ENCODE measurements at regions not wholly inside any gene's neighbourhood (a gene's known extent, or its start where the extent isn't known, plus 50 kb on each side); places are given as distances from the start of the nearest gene placed in this dataset.

GRCh38 chr15:95608371-95608770 lies 722.1 kb upstream of the NR2F2 start:
- no peaks in the 10 kb centered on the region for H3K36me3 ChIP-seq (ENCODE audit: control insufficient read depth, insufficient read depth, low read length)
- no peak for FAIRE-seq
- no peaks in the 10 kb centered on the region for H3K27me3 ChIP-seq (ENCODE audit: control insufficient read depth, insufficient read depth, low read length)
- no peak overlapping the region for H3K4me3 ChIP-seq (ENCODE audit: low read depth, low read length)
- no peak for DNase-seq (ENCODE audit: low read depth)
- no peak for TF ChIP-seq CTCF (IDR thresholded peaks at IDR 0.05; ENCODE audit: insufficient read depth, low read length, severe bottlenecking)

- Histone ChIP-seq H3K27me3 (ENCODE audit: control insufficient read depth, insufficient read depth, low read length) (no peaks in the 10 kb centered on the region), H3K4me3 (ENCODE audit: low read depth, low read length) (no peak overlapping the region), H3K36me3 (ENCODE audit: control insufficient read depth, insufficient read depth, low read length) (no peaks in the 10 kb centered on the region)
- FAIRE-seq (no peak), DNase-seq (ENCODE audit: low read depth) (no peak)
- no peak for TF ChIP-seq CTCF (IDR thresholded peaks at IDR 0.05; ENCODE audit: insufficient read depth, low read length, severe bottlenecking)
These were observed 721.4 kb upstream of the NR2F2 start for GRCh38 chr15:95609096-95609495.

GRCh38 chr15:95610945-95611344 lies 719.6 kb upstream of the NR2F2 start:
- TF ChIP-seq CTCF (IDR thresholded peaks at IDR 0.05; ENCODE audit: insufficient read depth, low read length, severe bottlenecking) = no peak
- FAIRE-seq = no peak
- no peak overlapping the region for H3K4me3 ChIP-seq (ENCODE audit: low read depth, low read length)
- no peaks in the 10 kb centered on the region for H3K36me3 ChIP-seq (ENCODE audit: control insufficient read depth, insufficient read depth, low read length)
- no peak for DNase-seq (ENCODE audit: low read depth)
- H3K27me3 ChIP-seq (ENCODE audit: control insufficient read depth, insufficient read depth, low read length) = no peaks in the 10 kb centered on the region

GRCh38 chr15:95615436-95615835 lies 715.1 kb upstream of the NR2F2 start:
- no peak overlapping the region for H3K4me3 ChIP-seq (ENCODE audit: low read depth, low read length)
- no peaks in the 10 kb centered on the region for H3K27me3 ChIP-seq (ENCODE audit: control insufficient read depth, insufficient read depth, low read length)
- FAIRE-seq (no peak), DNase-seq (ENCODE audit: low read depth) (no peak)
- no peaks in the 10 kb centered on the region for H3K36me3 ChIP-seq (ENCODE audit: control insufficient read depth, insufficient read depth, low read length)
- no peak for TF ChIP-seq CTCF (IDR thresholded peaks at IDR 0.05; ENCODE audit: insufficient read depth, low read length, severe bottlenecking)

GRCh38 chr15:95616306-95616705 lies 714.2 kb upstream of the NR2F2 start:
- H3K4me3 ChIP-seq (ENCODE audit: low read depth, low read length) = no peak overlapping the region
- no peaks in the 10 kb centered on the region for H3K27me3 ChIP-seq (ENCODE audit: control insufficient read depth, insufficient read depth, low read length)
- no peak for TF ChIP-seq CTCF (IDR thresholded peaks at IDR 0.05; ENCODE audit: insufficient read depth, low read length, severe bottlenecking)
- no peaks in the 10 kb centered on the region for H3K36me3 ChIP-seq (ENCODE audit: control insufficient read depth, insufficient read depth, low read length)
- no peak for FAIRE-seq
- DNase-seq (ENCODE audit: low read depth) = peak; percentile 5

GRCh38 chr15:95620934-95621579 lies 709.4 kb upstream of the NR2F2 start:
- H3K4me3 ChIP-seq (ENCODE audit: low read depth, low read length) = no peak overlapping the region
- H3K27me3 ChIP-seq (ENCODE audit: control insufficient read depth, insufficient read depth, low read length) = no peaks in the 10 kb centered on the region
- H3K36me3 ChIP-seq (ENCODE audit: control insufficient read depth, insufficient read depth, low read length) = no peaks in the 10 kb centered on the region
- no peak for FAIRE-seq
- TF ChIP-seq CTCF (IDR thresholded peaks at IDR 0.05; ENCODE audit: insufficient read depth, low read length, severe bottlenecking) = no peak
- no peak for DNase-seq (ENCODE audit: low read depth)
